ELF-1 (cell line): ENCODE measurements at regions not wholly inside any gene's neighbourhood (a gene's known extent, or its start where the extent isn't known, plus 50 kb on each side); places are given as distances from the start of the nearest gene placed in this dataset.

Experiments
- DNase-seq: peaks from one replicate; pipeline ENCODE4 v3.0.0-alpha.2; 2016; ENCODE audit warnings: low read depth, low spot score

GRCh38 chr4:31362756-31363155 is 642.6 kb downstream of the PCDH7 start:
- DNase-seq: no peak

DNA sequence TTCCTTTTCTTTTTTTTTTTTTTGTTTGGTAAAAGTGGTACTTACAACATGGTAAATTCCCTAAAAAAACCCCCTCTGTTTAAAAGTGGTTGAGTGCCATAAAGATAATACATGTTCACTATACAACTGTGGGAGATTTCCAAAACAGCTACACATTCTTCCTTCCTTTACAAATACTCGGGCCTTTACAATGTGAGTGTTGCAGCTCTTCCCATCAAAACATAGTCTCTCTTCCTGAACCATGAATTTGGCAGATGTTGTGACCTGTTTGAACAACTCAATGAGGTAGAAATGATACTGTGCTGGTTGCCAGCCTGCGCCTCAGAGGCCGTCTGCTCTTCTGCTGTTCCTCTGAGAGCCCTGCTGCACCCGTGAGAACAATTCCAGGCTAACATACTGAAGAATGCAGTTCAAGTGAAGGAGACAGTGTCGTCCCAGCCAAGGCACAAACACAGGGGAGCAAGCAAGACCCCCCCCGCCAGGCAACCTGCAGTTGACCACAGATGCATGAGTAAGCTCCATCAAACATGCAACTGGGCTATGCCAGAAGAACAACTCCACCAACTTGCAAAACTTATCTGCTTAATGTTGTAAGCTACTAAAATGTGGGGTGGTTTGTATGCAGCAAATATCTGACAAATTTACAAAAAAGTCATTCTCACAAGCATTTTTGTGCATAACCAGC is 645.0 kb downstream of the PCDH7 start:
- no peak for DNase-seq

DNA sequence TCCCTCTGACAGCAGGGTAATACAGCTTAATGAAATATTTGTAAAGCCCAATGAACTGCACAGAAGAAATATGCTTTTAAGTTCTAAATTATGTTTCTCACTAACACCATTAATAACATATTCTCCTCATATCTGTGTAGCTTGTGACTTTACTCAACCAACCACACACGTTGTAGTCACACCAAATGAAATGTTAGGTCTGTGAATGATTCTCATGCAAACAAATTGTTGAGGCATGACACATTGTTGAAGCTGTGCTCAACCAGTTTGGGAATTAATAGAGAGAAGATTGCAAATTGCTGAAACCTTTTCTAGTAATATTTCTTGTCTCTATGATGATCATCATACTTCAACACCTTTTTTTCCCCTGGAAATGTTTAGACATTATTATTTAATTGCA is 645.9 kb downstream of the PCDH7 start:
- no peak for DNase-seq

DNA sequence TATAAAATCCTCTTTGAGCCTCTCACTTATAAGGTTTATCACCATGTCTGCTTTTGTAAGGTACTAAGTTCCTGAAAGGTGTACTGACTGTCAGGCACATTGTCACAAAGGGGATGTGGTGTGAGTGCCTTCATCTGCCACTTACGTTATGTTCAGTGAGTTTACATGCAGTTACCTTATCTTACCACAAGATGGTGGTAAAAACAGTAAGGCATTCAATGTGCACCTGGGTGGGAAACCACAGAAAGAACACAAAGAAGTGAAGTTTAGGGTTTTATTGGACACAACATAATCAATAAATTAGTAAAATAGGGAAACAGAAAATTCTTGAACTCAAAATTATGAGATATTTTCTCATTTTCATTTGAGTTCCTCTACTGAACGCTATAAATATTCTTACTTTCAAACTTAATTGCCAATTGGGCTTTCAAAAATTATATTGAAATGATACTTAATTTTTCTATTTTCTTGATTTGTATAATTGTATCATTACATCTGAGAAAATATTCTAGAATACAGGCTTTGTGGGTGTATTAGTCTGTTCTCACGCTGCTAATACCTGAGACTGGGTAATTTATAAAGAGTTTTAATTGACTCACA is 650.8 kb downstream of the PCDH7 start:
- no peak for DNase-seq

DNA sequence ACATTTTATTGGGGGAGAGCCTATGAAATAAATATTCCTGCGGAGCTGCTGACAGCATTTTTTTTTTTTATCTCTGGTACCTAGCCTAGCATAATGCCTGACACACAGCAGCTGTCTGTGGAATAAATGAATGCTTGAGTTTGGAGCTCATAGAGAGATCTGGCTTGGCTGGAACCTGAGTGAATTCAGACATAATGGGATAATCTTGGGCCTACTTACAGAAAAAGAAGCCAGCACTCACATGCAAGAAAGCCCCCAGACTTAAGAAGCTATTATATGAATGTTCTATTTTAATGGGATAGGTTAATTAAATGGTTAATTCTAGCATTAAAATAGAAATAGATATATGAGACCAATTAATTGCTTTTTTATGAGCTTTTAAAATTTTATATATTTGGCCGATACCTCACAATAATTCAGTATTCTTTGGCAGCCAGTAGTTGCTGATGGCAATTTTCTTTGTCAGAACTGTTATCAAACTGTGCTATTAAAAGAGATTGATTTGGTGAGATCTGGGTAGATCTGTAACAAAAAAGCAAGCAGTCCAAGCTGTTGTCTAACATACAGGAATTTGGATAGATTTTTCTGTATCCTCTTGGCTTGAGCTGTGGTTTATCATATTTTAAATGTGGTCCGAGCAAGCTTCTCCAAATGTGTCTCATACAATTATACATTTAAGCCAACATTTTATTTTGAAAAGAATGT is 654.2 kb downstream of the PCDH7 start:
- no peak for DNase-seq

GRCh38 chr4:31375936-31376335 is 655.8 kb downstream of the PCDH7 start:
- DNase-seq: no peak

GRCh38 chr4:31379364-31379763 is 659.2 kb downstream of the PCDH7 start:
- DNase-seq: no peak

- DNase-seq: no peak
Measured at GRCh38 chr4:31383767-31384166, 663.6 kb downstream of the PCDH7 start.

DNA sequence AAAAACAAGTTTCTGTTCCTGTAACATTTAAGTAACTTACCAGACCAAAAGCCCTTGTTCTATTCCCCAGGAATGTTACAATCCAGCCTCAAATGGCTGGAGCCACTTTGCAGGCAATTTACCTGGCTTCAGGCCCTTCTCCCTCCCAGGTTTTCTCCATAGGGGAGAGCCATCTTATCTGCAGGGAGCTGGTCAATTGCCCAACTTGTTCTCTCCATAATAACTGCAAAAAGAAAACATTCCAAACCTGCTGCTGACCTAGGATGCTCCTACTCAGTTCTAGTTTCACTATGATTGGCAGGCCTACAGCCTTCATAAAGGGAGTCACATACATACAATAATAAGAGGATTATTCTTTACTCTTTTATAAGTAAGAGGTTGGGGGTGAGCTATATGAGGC is 670.7 kb downstream of the PCDH7 start:
- DNase-seq: no peak

DNA sequence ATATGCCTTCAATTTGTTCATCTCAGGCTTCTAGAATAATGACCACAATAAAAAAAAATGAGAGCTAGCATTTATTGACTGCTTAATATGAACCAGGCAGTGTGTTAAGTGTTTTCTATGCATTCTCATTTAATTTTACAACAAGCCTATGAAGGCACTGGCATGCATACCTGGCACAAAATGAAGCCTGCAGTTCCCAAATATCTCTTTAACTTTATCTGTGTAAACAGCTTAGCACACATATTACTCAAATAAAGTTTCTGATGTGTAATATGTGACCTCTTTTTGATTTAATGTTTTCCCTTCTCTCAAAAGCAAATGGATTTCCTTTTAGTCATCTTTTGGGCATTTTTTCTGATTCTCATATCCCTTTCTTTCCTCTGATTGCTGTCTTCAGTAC is 671.8 kb downstream of the PCDH7 start:
- no peak for DNase-seq

DNA sequence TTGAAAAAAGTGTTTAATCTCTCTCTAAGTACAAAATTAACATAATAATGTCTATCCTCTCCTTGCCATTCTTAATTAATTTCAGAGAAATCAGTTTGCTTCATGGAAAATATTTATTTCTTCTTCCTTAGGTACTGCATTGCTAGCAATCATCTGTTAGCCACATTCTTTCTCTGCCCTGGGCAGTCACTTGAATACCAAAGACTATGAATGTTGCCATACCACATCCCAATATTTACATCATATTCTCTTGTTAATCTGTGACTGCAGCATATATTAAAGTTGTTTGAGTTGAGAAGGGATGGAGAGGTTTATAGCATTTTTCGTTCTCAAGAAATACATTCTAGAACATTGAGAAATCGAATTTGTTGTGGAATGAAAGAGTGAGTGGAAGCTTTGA is 672.8 kb downstream of the PCDH7 start:
- DNase-seq: no peak

DNA sequence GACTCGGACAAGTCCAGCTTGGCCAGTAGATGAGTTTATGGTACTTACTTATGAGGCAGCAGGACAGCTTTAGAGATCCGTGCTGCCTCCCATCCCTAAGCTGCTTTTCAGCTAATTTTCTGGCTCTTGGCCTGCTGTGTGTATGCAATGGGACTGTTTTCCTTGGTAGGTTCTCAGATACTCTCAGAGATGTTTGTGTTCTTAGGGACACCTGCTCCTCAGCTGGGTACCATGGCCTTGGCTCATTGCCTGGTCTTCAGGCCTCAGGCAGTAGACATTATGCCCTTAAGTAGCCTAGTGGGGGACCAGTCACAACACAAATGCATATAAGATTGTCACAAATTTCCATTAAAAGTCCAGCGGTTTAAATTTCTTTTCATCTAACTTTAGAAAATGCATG is 688.0 kb downstream of the PCDH7 start:
- DNase-seq: no peak

DNA sequence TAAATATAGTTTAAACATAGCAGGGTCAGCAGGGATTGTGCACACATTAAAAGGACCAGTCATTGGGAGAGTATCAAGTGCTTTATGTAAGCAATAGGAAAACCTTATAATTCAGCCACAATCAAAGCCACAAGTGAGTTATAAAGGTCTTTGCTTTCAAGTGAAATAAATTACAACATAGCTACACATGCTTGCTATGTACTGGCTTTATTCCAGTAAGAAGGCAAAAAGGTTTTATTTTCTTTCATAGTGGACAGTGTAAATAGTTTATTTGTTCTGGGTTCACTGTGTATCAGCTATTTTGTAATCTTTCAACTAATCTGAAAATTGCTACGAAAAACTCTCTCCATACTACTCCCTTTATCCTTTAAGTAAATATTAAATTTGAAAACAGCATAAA is 691.4 kb downstream of the PCDH7 start:
- DNase-seq: no peak

- no peak for DNase-seq
Measured at GRCh38 chr4:31415629-31416028, 695.5 kb downstream of the PCDH7 start.

- no peak for DNase-seq
Measured at GRCh38 chr4:31416498-31416897, 696.3 kb downstream of the PCDH7 start.

GRCh38 chr4:31417040-31417439 is 696.9 kb downstream of the PCDH7 start:
- no peak for DNase-seq

DNA sequence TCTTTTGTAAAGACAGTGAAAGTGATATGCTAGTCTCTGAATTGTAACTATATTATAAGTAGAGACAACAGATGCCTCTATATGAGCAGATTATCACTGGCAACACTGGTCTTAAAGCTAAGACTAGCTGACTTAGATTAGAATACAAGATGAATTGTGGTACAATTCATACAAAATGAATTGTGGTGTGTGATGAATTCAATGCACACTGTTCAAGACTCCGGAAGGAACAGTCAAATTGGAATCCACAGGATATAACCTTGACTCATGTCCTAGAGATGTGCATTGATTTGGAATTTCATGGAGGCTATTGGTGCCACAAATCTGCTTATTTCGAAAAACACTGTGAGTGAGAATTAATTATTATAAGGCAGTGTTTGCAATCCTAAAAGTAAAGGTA is 701.8 kb downstream of the PCDH7 start:
- no peak for DNase-seq

- DNase-seq: no peak
Measured at GRCh38 chr4:31427691-31428090, 707.5 kb downstream of the PCDH7 start.

DNA sequence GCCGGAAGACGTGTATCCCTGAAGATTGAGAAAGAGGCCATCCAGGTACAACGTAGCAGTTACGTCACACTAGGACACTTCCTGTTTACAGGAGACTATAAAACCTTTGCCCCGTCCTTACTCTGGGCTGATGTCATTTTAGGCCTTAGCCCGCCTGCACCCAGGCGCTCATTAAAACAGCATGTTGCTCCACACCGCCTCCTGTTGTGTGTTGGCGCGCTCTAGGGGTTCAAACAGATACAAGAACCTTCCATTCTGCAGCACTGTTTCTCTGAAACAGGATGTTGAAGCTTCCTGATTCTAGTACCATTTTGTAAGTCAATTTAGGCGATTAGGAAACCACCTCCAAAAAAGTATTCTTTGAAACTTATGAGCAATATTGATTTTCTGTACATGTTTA is 722.1 kb downstream of the PCDH7 start:
- peak; percentile 2 for DNase-seq

DNA sequence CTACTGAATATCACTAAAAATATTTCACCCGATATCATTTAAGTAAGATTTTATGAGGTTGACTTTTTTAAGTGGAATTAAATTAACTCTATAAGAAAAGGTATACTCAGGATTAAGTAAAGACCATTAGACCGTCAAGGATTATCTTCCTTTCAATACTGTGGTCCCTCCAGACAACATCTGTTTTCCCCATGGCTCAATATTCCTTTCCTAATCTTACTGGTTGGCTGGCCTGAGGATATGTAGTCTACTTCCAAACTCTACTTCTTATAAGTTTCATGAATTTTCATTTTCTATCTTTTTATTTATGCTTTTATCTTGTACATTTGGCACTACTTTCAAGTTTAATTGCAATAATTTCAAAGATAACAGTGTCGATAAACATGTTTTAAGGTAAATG is 725.4 kb downstream of the PCDH7 start:
- DNase-seq: no peak

DNA sequence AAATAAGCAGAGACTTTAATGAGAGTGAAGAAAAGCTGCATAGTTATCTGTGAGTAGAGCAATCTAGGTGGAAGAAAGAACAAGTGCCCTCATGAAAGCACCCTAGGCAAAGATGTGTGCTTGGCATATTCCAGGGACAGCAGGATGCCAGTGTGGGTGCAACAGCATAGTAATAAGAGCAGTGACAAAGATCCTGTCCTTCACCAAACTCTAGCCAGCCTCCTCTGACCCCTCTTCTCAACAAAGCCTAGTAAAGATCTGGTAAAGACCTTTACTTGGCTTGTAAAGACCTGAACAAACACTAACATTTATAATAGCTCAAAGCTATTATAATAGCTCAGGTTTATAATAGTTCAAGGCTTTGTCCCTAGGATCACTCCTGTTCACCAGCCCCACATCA is 735.4 kb downstream of the PCDH7 start:
- DNase-seq: no peak

GRCh38 chr4:31458813-31459212 is 738.6 kb downstream of the PCDH7 start:
- DNase-seq: no peak

DNA sequence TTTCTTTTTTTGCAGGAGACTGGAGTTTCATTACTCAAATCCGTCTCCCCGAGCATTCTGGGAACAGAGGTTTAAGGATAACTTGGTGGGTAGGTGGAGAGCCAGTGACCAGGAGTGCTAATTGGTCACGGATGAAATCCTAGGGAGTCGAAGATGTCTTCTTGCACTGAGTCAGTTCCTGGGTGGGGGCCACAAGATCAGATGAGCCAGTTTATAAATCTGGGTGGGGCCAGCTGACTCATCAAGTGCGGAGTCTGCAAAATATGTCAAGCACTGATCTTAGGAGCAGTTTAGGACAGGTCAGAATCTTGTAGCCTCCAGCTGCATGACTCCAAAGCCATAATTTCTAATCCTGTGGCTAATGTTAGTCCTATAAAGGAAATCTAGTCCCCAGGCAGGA is 741.3 kb downstream of the PCDH7 start:
- no peak for DNase-seq
